IMR-90 (cell line): ENCODE measurements at regions not wholly inside any gene's neighbourhood (a gene's known extent, or its start where the extent isn't known, plus 50 kb on each side); places are given as distances from the start of the nearest gene placed in this dataset.

Experiments used
- ATAC-seq: fragments of 200-7000 bp; cut with Tn5 transposase; 2 replicates; pipeline ENCODE4 v1.9.1; 2020; ENCODE audit warnings: low read depth, mild to moderate bottlenecking, moderate library complexity
- BruUV-seq: library from RNA; stranded (reverse); fragments of 400-500 nt; replicated peaks from 2 replicates; lab custom pipeline; 2021; lab: Mats Ljungman, UMichigan
- CTCF ChIA-PET: fragments of 300-600 bp; formaldehyde crosslinking; extraction: SDS; loops from one replicate; lab custom pipeline; 2021; ENCODE audit warnings: antibody characterized with exemption; lab: Yijun Ruan, JAX
- POLR2A ChIA-PET: fragments of 300-600 bp; sonication (Branson Sonifier 250); formaldehyde crosslinking; loops from one replicate; lab custom pipeline; 2022; ENCODE audit warnings: antibody characterized with exemption; ENCODE audit not compliant: unreplicated experiment; lab: Charles Lee
- DNase-seq: peaks from one replicate; pipeline ENCODE4 v3.0.0; 2013
- H2AFZ ChIP-seq: replicated peaks from 2 replicates; pipeline ENCODE3; 2013; ENCODE audit warnings: low read length, mild to moderate bottlenecking; ENCODE audit not compliant: poor library complexity
- H2AK5ac ChIP-seq: 2 replicates; pipeline ENCODE4 v1.6.1; 2013; ENCODE audit warnings: low read depth, low read length, inconsistent platforms
- H2AK9ac ChIP-seq: replicated peaks from 2 replicates; pipeline ENCODE3; 2013; ENCODE audit warnings: mild to moderate bottlenecking, low read depth, low read length, moderate library complexity; ENCODE audit not compliant: poor library complexity
- H2BK120ac ChIP-seq: 2 replicates; pipeline ENCODE4 v1.6.1; 2013; ENCODE audit warnings: low read depth, low read length, inconsistent platforms
- H2BK15ac ChIP-seq: 3 replicates; pipeline ENCODE4 v1.6.1; 2013; ENCODE audit warnings: low read depth, low read length, inconsistent platforms
- H2BK20ac ChIP-seq: 2 replicates; pipeline ENCODE4 v1.6.1; 2013; ENCODE audit warnings: low read depth, mild to moderate bottlenecking, inconsistent platforms, low read length, moderate library complexity
- H2BK5ac ChIP-seq: 2 replicates; pipeline ENCODE4 v1.6.1; 2013; ENCODE audit warnings: mild to moderate bottlenecking, low read depth, low read length, inconsistent platforms; ENCODE audit not compliant: poor library complexity, severe bottlenecking
- H3K14ac ChIP-seq: replicated peaks from 2 replicates; pipeline ENCODE4 v1.6.1; 2013; ENCODE audit warnings: low read depth, low read length, inconsistent platforms
- H3K18ac ChIP-seq: 2 replicates; pipeline ENCODE4 v1.6.1; 2013; ENCODE audit warnings: low read depth, low read length, control low read depth
- H3K23ac ChIP-seq: 2 replicates; pipeline ENCODE4 v1.6.1; 2013; ENCODE audit warnings: low read depth, low read length, inconsistent platforms
- H3K27ac ChIP-seq: 2 replicates; pipeline ENCODE4 v1.5.1; 2013; ENCODE audit warnings: mild to moderate bottlenecking, control low read depth, low read length; ENCODE audit not compliant: insufficient read depth
- H3K27me3 ChIP-seq: 2 replicates; pipeline ENCODE4 v1.6.1; 2013; ENCODE audit warnings: low read length; ENCODE audit not compliant: control insufficient read depth, insufficient read depth
- H3K36me3 ChIP-seq: 2 replicates; pipeline ENCODE4 v1.6.1; 2013; ENCODE audit warnings: low read length, mixed read lengths; ENCODE audit not compliant: control insufficient read depth, insufficient read depth
- H3K4ac ChIP-seq: 2 replicates; pipeline ENCODE4 v1.6.1; 2013; ENCODE audit warnings: low read depth, low read length, inconsistent platforms
- H3K4me1 ChIP-seq: 2 replicates; pipeline ENCODE4 v1.6.1; 2013; ENCODE audit warnings: low read length, mixed read lengths; ENCODE audit not compliant: control insufficient read depth, insufficient read depth
- H3K4me2 ChIP-seq: 2 replicates; pipeline ENCODE4 v1.6.1; 2013; ENCODE audit warnings: low read depth, mild to moderate bottlenecking, control low read depth, low read length, moderate library complexity
- H3K4me3 ChIP-seq: 2 replicates; pipeline ENCODE4 v1.5.1; 2013; ENCODE audit warnings: low read depth, mild to moderate bottlenecking, control low read depth, low read length, moderate library complexity; ENCODE audit not compliant: insufficient read depth
- H3K56ac ChIP-seq: 2 replicates; pipeline ENCODE4 v1.6.1; 2013; ENCODE audit warnings: low read length, inconsistent platforms; ENCODE audit not compliant: insufficient read depth; ENCODE audit errors: extremely low read depth
- H3K79me1 ChIP-seq, 2 experiments: 2 replicates each; pipeline ENCODE4 v1.6.1; 2013; ENCODE audit warnings: low read length in 2 of 2, inconsistent platforms in 1 of 2, low read depth in 1 of 2
- H3K9ac ChIP-seq: 2 replicates; pipeline ENCODE4 v1.6.1; 2013; ENCODE audit warnings: low read depth, low read length, control low read depth
- H3K9me1 ChIP-seq: 2 replicates; pipeline ENCODE4 v1.6.1; 2013; ENCODE audit warnings: low read length, inconsistent platforms; ENCODE audit not compliant: insufficient read depth
- H3K9me3 ChIP-seq: 2 replicates; pipeline ENCODE4 v1.6.1; 2013; ENCODE audit warnings: low read length; ENCODE audit not compliant: control insufficient read depth, insufficient read depth
- H4K20me1 ChIP-seq: 2 replicates; pipeline ENCODE4 v1.6.1; 2013; ENCODE audit warnings: low read length, inconsistent platforms; ENCODE audit not compliant: insufficient read depth
- H4K5ac ChIP-seq: 2 replicates; pipeline ENCODE4 v1.6.1; 2013; ENCODE audit warnings: mild to moderate bottlenecking, low read depth, low read length, control low read depth
- H4K8ac ChIP-seq, 2 experiments: 2 replicates each; pipeline ENCODE4 v1.6.1; 2013; ENCODE audit warnings: low read depth in 2 of 2, low read length in 2 of 2, control low read depth in 1 of 2, inconsistent platforms in 1 of 2
- H4K91ac ChIP-seq: 2 replicates; pipeline ENCODE4 v1.6.1; 2013; ENCODE audit warnings: low read depth, low read length, inconsistent platforms; ENCODE audit not compliant: insufficient read depth
- BHLHE40 ChIP-seq: fragments of 150-350 bp; IDR thresholded peaks from 2 replicates; pipeline ENCODE4 v1.6.1; 2016; ENCODE audit warnings: mild to moderate bottlenecking, low read depth, low read length
- CEBPB ChIP-seq: IDR thresholded peaks from 2 replicates; pipeline ENCODE4 v1.6.1; 2012; ENCODE audit warnings: low read depth, low read length, improper control_type of control experiment
- CHD1 ChIP-seq: IDR thresholded peaks from 2 replicates; pipeline ENCODE4 v1.6.1; 2012; ENCODE audit warnings: low read depth, low read length, improper control_type of control experiment
- CTCF ChIP-seq: conservative IDR thresholded peaks from 2 replicates; pipeline ENCODE4 v1.5.1; 2012; ENCODE audit warnings: mild to moderate bottlenecking, low read depth, low read length, improper control_type of control experiment
- MAZ ChIP-seq: IDR thresholded peaks from 2 replicates; pipeline ENCODE4 v1.6.1; 2012; ENCODE audit warnings: low read depth, mild to moderate bottlenecking, low read length, improper control_type of control experiment, moderate library complexity, borderline replicate concordance
- MXI1 ChIP-seq: IDR thresholded peaks from 2 replicates; pipeline ENCODE4 v1.6.1; 2012; ENCODE audit warnings: low read depth, mild to moderate bottlenecking, low read length, moderate library complexity, borderline replicate concordance
- POLR2A ChIP-seq: IDR thresholded peaks from 2 replicates; pipeline ENCODE4 v1.6.1; 2012; ENCODE audit warnings: mild to moderate bottlenecking, low read depth, low read length
- RCOR1 ChIP-seq: IDR thresholded peaks from 2 replicates; pipeline ENCODE4 v1.6.1; 2012; ENCODE audit warnings: mild to moderate bottlenecking, low read length, improper control_type of control experiment; ENCODE audit not compliant: insufficient replicate concordance
- SMC3 ChIP-seq: fragments of 150-350 bp; IDR thresholded peaks from 2 replicates; pipeline ENCODE4 v1.6.1; 2016; ENCODE audit warnings: low read depth, mild to moderate bottlenecking, antibody characterized with exemption, low read length, moderate library complexity
- WGBS, 2 experiments: methylation state at CpG; one replicate each; pipeline versions ENCODE4 v1.1.5 to v1.1.7; 2013; ENCODE audit warnings: missing lambda C conversion rate in 2 of 2; ENCODE audit not compliant: insufficient read length in 1 of 2; ENCODE audit errors: extremely low coverage in 2 of 2; 5-methylcytosine and 5-hydroxymethylcytosine counted together
- dilution Hi-C: fragments of 300-500 bp; cut with HindIII; formaldehyde crosslinking; loops from one replicate; pipeline ENCODE4 v1.14.3; 2018; ENCODE audit warnings: low sequenced_read_pairs; ENCODE audit not compliant: unreplicated experiment
- in situ Hi-C: fragments of 300-500 bp; cut with MboI; formaldehyde crosslinking; loops from 3 replicates; pipeline ENCODE4 v1.14.3; 2019; ENCODE audit warnings: low sequenced_read_pairs, inconsistent platforms, mixed read lengths
- intact Hi-C: fragments of 100-400 bp; cut with micrococcal nuclease; formaldehyde crosslinking; loops from 2 replicates; pipeline ENCODE4 v1.10.0; 2022
- TF ChIP-seq, protein P1 (sequence below): fragments of 150-350 bp; IDR thresholded peaks from 2 replicates; pipeline ENCODE4 v1.6.1; 2017; ENCODE audit warnings: mild to moderate bottlenecking, antibody characterized with exemption, low read length, low read depth

DNA sequence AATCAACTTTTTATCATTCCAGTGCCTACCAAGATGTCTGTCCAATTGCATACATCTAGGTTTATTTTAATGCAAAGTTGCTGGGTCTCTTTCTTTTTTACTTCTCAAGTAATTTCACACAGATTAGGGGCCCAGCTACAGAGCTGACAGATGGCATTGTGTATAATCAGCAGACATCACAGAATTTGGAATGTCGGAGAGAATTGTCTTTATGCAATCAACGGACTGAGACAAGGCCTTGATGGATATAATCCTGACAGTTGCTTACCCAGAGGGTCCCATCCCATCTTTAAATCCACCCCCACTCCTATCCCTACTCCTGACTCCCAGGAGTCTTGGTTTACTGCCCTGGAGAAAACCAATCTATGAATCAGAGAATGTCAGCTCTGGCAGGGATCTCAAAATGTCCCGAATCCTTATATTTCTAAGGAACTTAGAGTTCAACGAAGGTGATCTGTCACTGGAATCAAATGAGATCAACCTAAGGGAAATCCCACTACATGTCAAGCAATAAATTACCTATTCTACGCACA is 142.0 kb downstream of the LRATD1 start:
- Histone ChIP-seq H3K4me3 (no peak overlapping the region), H3K23ac (no peak overlapping the region), H3K56ac (no peak overlapping the region), H3K9ac (no peak overlapping the region), H3K4me2 (no peak overlapping the region), H2BK120ac (peak overlapping the region; percentile 23; the same call in 1 of the 2 replicates), H4K8ac (no peak overlapping the region), H4K20me1 (no peaks in the 10 kb centered on the region), H3K9me3 (peaks cover 2% of the 10 kb centered on the region; the same call in 1 of the 2 replicates), H3K4me1 (peaks cover 2% of the 10 kb centered on the region), H3K36me3 (no peaks in the 10 kb centered on the region), H3K4ac (no peak overlapping the region), H4K91ac (no peak overlapping the region), H3K27ac (no peak overlapping the region), H2AK9ac (no peak overlapping the region), H2BK5ac (no peak overlapping the region), H3K27me3 (no peaks in the 10 kb centered on the region), H3K9me1 (no peaks in the 10 kb centered on the region), H2AFZ (no peak overlapping the region), H3K14ac (no peak overlapping the region), H2BK20ac (no peak overlapping the region; the same call in 1 of the 2 replicates), H2AK5ac (no peak overlapping the region), H3K18ac (no peak overlapping the region), H2BK15ac (no peak overlapping the region), H3K79me1 (no peaks in the 10 kb centered on the region), H4K5ac (no peak overlapping the region)
- WGBS, 2 experiments = 60% methylated on average over 1 of the region's 5 CpGs; no CpG with 5 or more reads in 1 of the 2 experiments
- no peak for DNase-seq
- no peak for ATAC-seq
- intact Hi-C loops (no loop called here), dilution Hi-C loops (no loop called here), in situ Hi-C loops (no loop called here)
- no peak for TF ChIP-seq CHD1
- TF ChIP-seq CEBPB = no peak
- TF ChIP-seq MXI1 = no peak
- no peak for TF ChIP-seq BHLHE40
- no peak for TF ChIP-seq SMC3
- TF ChIP-seq POLR2A = no peak
- no peak for TF ChIP-seq CTCF
- no peak for TF ChIP-seq MAZ
- no peak for TF ChIP-seq RCOR1
- TF ChIP-seq, protein P1, sequence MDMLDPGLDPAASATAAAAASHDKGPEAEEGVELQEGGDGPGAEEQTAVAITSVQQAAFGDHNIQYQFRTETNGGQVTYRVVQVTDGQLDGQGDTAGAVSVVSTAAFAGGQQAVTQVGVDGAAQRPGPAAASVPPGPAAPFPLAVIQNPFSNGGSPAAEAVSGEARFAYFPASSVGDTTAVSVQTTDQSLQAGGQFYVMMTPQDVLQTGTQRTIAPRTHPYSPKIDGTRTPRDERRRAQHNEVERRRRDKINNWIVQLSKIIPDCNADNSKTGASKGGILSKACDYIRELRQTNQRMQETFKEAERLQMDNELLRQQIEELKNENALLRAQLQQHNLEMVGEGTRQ = no peak
- no TSS peak for BruUV-seq
- ChIA-PET POLR2A (no interaction called here), CTCF (no interaction called here)
